HCT116 (cell line): ENCODE measurements at regions not wholly inside any gene's neighbourhood (a gene's known extent, or its start where the extent isn't known, plus 50 kb on each side); places are given as distances from the start of the nearest gene placed in this dataset.

Experiments
- ATAC-seq: fragments of 200-7000 bp; cut with Tn5 transposase; 2 replicates; pipeline ENCODE4 v1.9.1; 2020; ENCODE audit warnings: mild to moderate bottlenecking, moderate library complexity
- BruUV-seq: library from RNA; stranded (reverse); fragments of 400-500 nt; replicated peaks from 2 replicates; lab custom pipeline; 2021; lab: Mats Ljungman, UMichigan
- CTCF ChIA-PET: fragments of 300-600 bp; sonication (Branson Sonifier 250); formaldehyde crosslinking; loops from one replicate; lab custom pipeline; 2021; ENCODE audit warnings: antibody characterized with exemption; lab: Charles Lee
- POLR2A ChIA-PET: fragments of 300-600, 350-600 bp; sonication (Branson Sonifier 250); formaldehyde crosslinking; loops from one replicate; lab custom pipeline; 2021; ENCODE audit warnings: antibody characterized with exemption; lab: Charles Lee
- RAD21 ChIA-PET, 2 experiments: fragments of 300-600 bp; sonication (Branson Sonifier 250); formaldehyde crosslinking; loops; one replicate each; lab custom pipeline; 2023; ENCODE audit warnings: low total read pairs in 2 of 2; ENCODE audit not compliant: uncharacterized antibody in 2 of 2, unreplicated experiment in 2 of 2, low non-redundant PET in 1 of 2; lab: Charles Lee
- DNase-seq: peaks from one replicate; pipeline ENCODE4 v3.0.0-alpha.2; 2010; ENCODE audit warnings: low read depth, low spot score
- H2AFZ ChIP-seq: fragments of 200-600 bp; shearing (Covaris generic), sonication (generic); 2 replicates; pipeline ENCODE4 v1.6.1; 2017; ENCODE audit warnings: low read depth, mixed run types, mixed read lengths, antibody characterized with exemption, low read length; ENCODE audit not compliant: poor library complexity, severe bottlenecking
- H3K27ac ChIP-seq: 2 replicates; pipeline ENCODE4 v1.5.1; 2012; ENCODE audit warnings: low read depth, low read length
- H3K27me3 ChIP-seq: fragments of 200-600 bp; sonication (generic); 2 replicates; pipeline ENCODE4 v1.6.1; 2016; ENCODE audit warnings: mixed run types, low read length, mixed read lengths; ENCODE audit not compliant: insufficient read depth
- H3K36me3 ChIP-seq, 2 experiments: fragments of 200-500 bp in 1 of 2; fragments of 200-600 bp in 1 of 2; sonication (Bioruptor generic) in 1 of 2; sonication (generic) in 1 of 2; 2 replicates each; pipeline versions ENCODE4 v1.5.1 to v1.6.1; 2014 to 2016; ENCODE audit warnings: low read length in 2 of 2, inconsistent platforms in 1 of 2, mixed read lengths in 1 of 2, mixed run types in 1 of 2; ENCODE audit not compliant: insufficient read depth in 2 of 2, control insufficient read depth in 1 of 2
- H3K4me1 ChIP-seq, 2 experiments: fragments of 200-600 bp in 1 of 2; sonication (generic) in 1 of 2; 2 replicates each; pipeline versions ENCODE4 v1.5.1 to v1.6.1; 2012 to 2017; ENCODE audit warnings: low read length in 2 of 2, inconsistent platforms in 1 of 2, mild to moderate bottlenecking in 1 of 2, mixed read lengths in 1 of 2, mixed run types in 1 of 2, moderate library complexity in 1 of 2; ENCODE audit not compliant: insufficient read depth in 2 of 2, control insufficient read depth in 1 of 2
- H3K4me2 ChIP-seq: fragments of 200-600 bp; sonication (generic); 2 replicates; pipeline ENCODE4 v1.6.1; 2017; ENCODE audit warnings: mixed run types, low read length, mixed read lengths
- H3K4me3 ChIP-seq, 2 experiments: fragments of 200-600 bp in 1 of 2; sonication (generic) in 1 of 2; replicated peaks in 1 of 2; 2 replicates each; pipeline ENCODE4 v1.5.1; 2011 to 2016; ENCODE audit warnings: low read length in 2 of 2, control low read depth in 1 of 2, low read depth in 1 of 2, mild to moderate bottlenecking in 1 of 2, mixed read lengths in 1 of 2, mixed run types in 1 of 2
- H3K79me2 ChIP-seq: fragments of 200-600 bp; sonication (generic); 2 replicates; pipeline ENCODE4 v1.6.1; 2017; ENCODE audit warnings: mild to moderate bottlenecking, mixed run types, low read length, moderate library complexity, mixed read lengths; ENCODE audit not compliant: insufficient read depth
- H3K9ac ChIP-seq: fragments of 200-600 bp; sonication (generic); 2 replicates; pipeline ENCODE4 v1.6.1; 2016; ENCODE audit warnings: low read length, mixed read lengths
- H3K9me2 ChIP-seq: fragments of 200-600 bp; sonication (generic), shearing (Covaris generic); 2 replicates; pipeline ENCODE4 v1.6.1; 2017; ENCODE audit warnings: mixed run types, mild to moderate bottlenecking, moderate library complexity; ENCODE audit not compliant: insufficient read depth
- H3K9me3 ChIP-seq, 2 experiments: fragments of 200-500 bp in 1 of 2; fragments of 200-600 bp in 1 of 2; sonication (Bioruptor generic) in 1 of 2; sonication (generic) in 1 of 2; 2 replicates each; pipeline ENCODE4 v1.6.1; 2014 to 2017; ENCODE audit warnings: low read length in 2 of 2, mixed read lengths in 2 of 2, inconsistent platforms in 1 of 2, low read depth in 1 of 2, mild to moderate bottlenecking in 1 of 2, mixed run types in 1 of 2, moderate library complexity in 1 of 2; ENCODE audit not compliant: control insufficient read depth in 1 of 2, insufficient read depth in 1 of 2
- H4K20me1 ChIP-seq: fragments of 200-600 bp; sonication (generic), shearing (Covaris generic); 2 replicates; pipeline ENCODE4 v1.6.1; 2017; ENCODE audit warnings: mixed run types, mild to moderate bottlenecking, moderate library complexity; ENCODE audit not compliant: insufficient read depth
- CBX3 ChIP-seq: IDR thresholded peaks from 2 replicates; pipeline ENCODE4 v1.6.1; 2012; ENCODE audit warnings: low read depth
- CEBPB ChIP-seq: IDR thresholded peaks from 2 replicates; pipeline ENCODE4 v1.6.1; 2012; ENCODE audit warnings: low read depth
- ELF1 ChIP-seq: IDR thresholded peaks from 2 replicates; pipeline ENCODE4 v1.6.1; 2012; ENCODE audit warnings: low read depth, borderline replicate concordance
- EZH2 ChIP-seq: fragments of 200-600 bp; sonication (generic); IDR thresholded peaks from 2 replicates; pipeline ENCODE4 v1.6.1; 2017; ENCODE audit warnings: antibody characterized with exemption, mixed run types
- EZH2phosphoT487 ChIP-seq: fragments of 200-600 bp; IDR thresholded peaks from 2 replicates; pipeline ENCODE4 v1.6.1; 2018; ENCODE audit warnings: antibody characterized with exemption, borderline replicate concordance
- FOSL1 ChIP-seq: IDR thresholded peaks from 2 replicates; pipeline ENCODE4 v1.6.1; 2012; ENCODE audit warnings: low read depth
- POLR2AphosphoS5 ChIP-seq: IDR thresholded peaks from 2 replicates; pipeline ENCODE4 v1.6.1; 2011; ENCODE audit warnings: mild to moderate bottlenecking, low read depth, low read length, moderate library complexity
- RAD21 ChIP-seq: IDR thresholded peaks from 2 replicates; pipeline ENCODE4 v1.6.1; 2012; ENCODE audit warnings: low read depth, mild to moderate bottlenecking
- SIN3A ChIP-seq: IDR thresholded peaks from 2 replicates; pipeline ENCODE4 v1.6.1; 2012; ENCODE audit warnings: low read depth
- SP1 ChIP-seq: IDR thresholded peaks from 2 replicates; pipeline ENCODE4 v1.6.1; 2012; ENCODE audit warnings: low read depth
- SRF ChIP-seq: IDR thresholded peaks from 2 replicates; pipeline ENCODE4 v1.6.1; 2012; ENCODE audit warnings: low read depth
- TCF7L2 ChIP-seq: IDR thresholded peaks from 2 replicates; pipeline ENCODE4 v1.7.0; 2011; ENCODE audit warnings: borderline replicate concordance, inconsistent platforms; ENCODE audit not compliant: insufficient read depth, insufficient read length; ENCODE audit errors: extremely low read depth
- ZFX ChIP-seq: fragments of 450-650 bp; IDR thresholded peaks from 2 replicates; pipeline ENCODE4 v1.6.1; 2017
- ZNF274 ChIP-seq: fragments of 200-500 bp; sonication (Bioruptor generic); IDR thresholded peaks from 2 replicates; pipeline ENCODE4 v1.6.1; 2014; ENCODE audit warnings: mild to moderate bottlenecking, low read depth, low read length, inconsistent platforms
- intact Hi-C: fragments of 100-400 bp; cut with micrococcal nuclease; formaldehyde crosslinking; loops from 2 replicates; pipeline ENCODE4 v1.10.0; 2022
- TF ChIP-seq, protein P1 (sequence below): IDR thresholded peaks from 2 replicates; pipeline ENCODE4 v1.6.1; 2012; ENCODE audit warnings: low read depth
- TF ChIP-seq, protein P2 (sequence below): IDR thresholded peaks from 2 replicates; pipeline ENCODE4 v1.6.1; 2012
- TF ChIP-seq, protein P3 (sequence below): IDR thresholded peaks from 2 replicates; pipeline ENCODE4 v1.6.1; 2012
- TF ChIP-seq, protein P4 (sequence below), 3 experiments: fragments of 200-600 bp in 1 of 3; sonication (generic) in 1 of 3; IDR thresholded peaks in 2 of 3; conservative IDR thresholded peaks in 1 of 3; 2 replicates each; pipeline ENCODE4 v1.5.1; 2012 to 2017; ENCODE audit warnings: low read depth in 2 of 3, low read length in 2 of 3, antibody characterized with exemption in 1 of 3, borderline replicate concordance in 1 of 3, control low read depth in 1 of 3, mild to moderate bottlenecking in 1 of 3, mixed read lengths in 1 of 3, mixed run types in 1 of 3, moderate library complexity in 1 of 3; ENCODE audit not compliant: insufficient read depth in 1 of 3

DNA sequence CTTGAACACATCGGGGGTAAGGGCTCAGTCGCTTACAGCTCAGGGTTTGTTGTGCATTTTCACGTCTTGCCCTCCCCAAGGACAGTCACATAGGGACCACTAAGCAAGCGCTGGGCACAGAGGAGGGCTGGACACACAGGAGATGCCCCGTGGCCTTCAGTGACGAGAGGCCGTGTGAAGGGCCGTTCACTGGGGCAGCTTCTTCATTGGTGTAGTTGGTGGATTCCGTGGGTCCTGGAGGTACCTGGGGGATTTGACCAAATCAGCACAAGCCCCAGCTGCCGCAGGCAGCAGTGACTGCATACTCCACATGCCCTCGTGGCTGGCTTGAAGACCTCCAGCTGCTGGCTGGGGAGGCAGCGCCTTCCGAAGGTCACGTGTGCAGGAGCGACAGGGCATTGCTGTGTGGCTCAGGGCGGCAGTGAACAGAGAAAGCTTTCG, 100.8 kb upstream of the C1orf174 start:
- CTCF ChIA-PET, result no interaction called here
- Histone ChIP-seq H3K9me2 (no peaks in the 10 kb centered on the region), H3K4me1 (no peaks in the 10 kb centered on the region), H3K4me2 (no peak overlapping the region), H3K27ac (no peak overlapping the region), H3K9me3 (no peaks in the 10 kb centered on the region), H3K9ac (no peak overlapping the region), H3K4me3 (no peak overlapping the region), H3K36me3 (no peaks in the 10 kb centered on the region), H2AFZ (no peak overlapping the region), H4K20me1 (no peaks in the 10 kb centered on the region), H3K27me3 (no peaks in the 10 kb centered on the region), H3K79me2 (no peaks in the 10 kb centered on the region)
- no TSS peak for BruUV-seq
- POLR2A ChIA-PET, result no interaction called here
- no peak for ATAC-seq
- RAD21 ChIA-PET, result no interaction called here
- TF ChIP-seq SIN3A, result no peak
- TF ChIP-seq EZH2, result no peak
- TF ChIP-seq, protein P1, sequence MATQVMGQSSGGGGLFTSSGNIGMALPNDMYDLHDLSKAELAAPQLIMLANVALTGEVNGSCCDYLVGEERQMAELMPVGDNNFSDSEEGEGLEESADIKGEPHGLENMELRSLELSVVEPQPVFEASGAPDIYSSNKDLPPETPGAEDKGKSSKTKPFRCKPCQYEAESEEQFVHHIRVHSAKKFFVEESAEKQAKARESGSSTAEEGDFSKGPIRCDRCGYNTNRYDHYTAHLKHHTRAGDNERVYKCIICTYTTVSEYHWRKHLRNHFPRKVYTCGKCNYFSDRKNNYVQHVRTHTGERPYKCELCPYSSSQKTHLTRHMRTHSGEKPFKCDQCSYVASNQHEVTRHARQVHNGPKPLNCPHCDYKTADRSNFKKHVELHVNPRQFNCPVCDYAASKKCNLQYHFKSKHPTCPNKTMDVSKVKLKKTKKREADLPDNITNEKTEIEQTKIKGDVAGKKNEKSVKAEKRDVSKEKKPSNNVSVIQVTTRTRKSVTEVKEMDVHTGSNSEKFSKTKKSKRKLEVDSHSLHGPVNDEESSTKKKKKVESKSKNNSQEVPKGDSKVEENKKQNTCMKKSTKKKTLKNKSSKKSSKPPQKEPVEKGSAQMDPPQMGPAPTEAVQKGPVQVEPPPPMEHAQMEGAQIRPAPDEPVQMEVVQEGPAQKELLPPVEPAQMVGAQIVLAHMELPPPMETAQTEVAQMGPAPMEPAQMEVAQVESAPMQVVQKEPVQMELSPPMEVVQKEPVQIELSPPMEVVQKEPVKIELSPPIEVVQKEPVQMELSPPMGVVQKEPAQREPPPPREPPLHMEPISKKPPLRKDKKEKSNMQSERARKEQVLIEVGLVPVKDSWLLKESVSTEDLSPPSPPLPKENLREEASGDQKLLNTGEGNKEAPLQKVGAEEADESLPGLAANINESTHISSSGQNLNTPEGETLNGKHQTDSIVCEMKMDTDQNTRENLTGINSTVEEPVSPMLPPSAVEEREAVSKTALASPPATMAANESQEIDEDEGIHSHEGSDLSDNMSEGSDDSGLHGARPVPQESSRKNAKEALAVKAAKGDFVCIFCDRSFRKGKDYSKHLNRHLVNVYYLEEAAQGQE, result no peak
- no peak for TF ChIP-seq RAD21
- no peak for TF ChIP-seq CBX3
- TF ChIP-seq, protein P2, sequence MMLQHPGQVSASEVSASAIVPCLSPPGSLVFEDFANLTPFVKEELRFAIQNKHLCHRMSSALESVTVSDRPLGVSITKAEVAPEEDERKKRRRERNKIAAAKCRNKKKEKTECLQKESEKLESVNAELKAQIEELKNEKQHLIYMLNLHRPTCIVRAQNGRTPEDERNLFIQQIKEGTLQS, result no peak
- TF ChIP-seq EZH2phosphoT487, result no peak
- TF ChIP-seq, protein P3, sequence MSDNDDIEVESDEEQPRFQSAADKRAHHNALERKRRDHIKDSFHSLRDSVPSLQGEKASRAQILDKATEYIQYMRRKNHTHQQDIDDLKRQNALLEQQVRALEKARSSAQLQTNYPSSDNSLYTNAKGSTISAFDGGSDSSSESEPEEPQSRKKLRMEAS, result no peak
- no peak for TF ChIP-seq ELF1
- TF ChIP-seq, protein P4, sequence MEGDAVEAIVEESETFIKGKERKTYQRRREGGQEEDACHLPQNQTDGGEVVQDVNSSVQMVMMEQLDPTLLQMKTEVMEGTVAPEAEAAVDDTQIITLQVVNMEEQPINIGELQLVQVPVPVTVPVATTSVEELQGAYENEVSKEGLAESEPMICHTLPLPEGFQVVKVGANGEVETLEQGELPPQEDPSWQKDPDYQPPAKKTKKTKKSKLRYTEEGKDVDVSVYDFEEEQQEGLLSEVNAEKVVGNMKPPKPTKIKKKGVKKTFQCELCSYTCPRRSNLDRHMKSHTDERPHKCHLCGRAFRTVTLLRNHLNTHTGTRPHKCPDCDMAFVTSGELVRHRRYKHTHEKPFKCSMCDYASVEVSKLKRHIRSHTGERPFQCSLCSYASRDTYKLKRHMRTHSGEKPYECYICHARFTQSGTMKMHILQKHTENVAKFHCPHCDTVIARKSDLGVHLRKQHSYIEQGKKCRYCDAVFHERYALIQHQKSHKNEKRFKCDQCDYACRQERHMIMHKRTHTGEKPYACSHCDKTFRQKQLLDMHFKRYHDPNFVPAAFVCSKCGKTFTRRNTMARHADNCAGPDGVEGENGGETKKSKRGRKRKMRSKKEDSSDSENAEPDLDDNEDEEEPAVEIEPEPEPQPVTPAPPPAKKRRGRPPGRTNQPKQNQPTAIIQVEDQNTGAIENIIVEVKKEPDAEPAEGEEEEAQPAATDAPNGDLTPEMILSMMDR (IDR thresholded peaks at IDR 0.05 in 2 of 3, conservative IDR thresholded peaks at IDR 0.05 in 1 of 3; ENCODE audit: borderline replicate concordance in 1 of 3, insufficient read depth in 1 of 3, low read depth in 2 of 3, low read length in 2 of 3), result no peak
- no peak for TF ChIP-seq ZFX
- no peak for TF ChIP-seq TCF7L2
- no peak for TF ChIP-seq CEBPB
- TF ChIP-seq ZNF274, result no peak
- no peak for TF ChIP-seq FOSL1
- TF ChIP-seq SRF, result no peak
- TF ChIP-seq POLR2AphosphoS5, result no peak
- no peak for TF ChIP-seq SP1
- DNase-seq, result no peak
- intact Hi-C loops, result no loop called here
